H9 (cell line): ENCODE measurements at regions not wholly inside any gene's neighbourhood (a gene's known extent, or its start where the extent isn't known, plus 50 kb on each side); places are given as distances from the start of the nearest gene placed in this dataset.

Experiments used
- DNase-seq: peaks from one replicate; pipeline ENCODE4 v3.0.0-alpha.2; 2017
- H2AFZ ChIP-seq: one replicate; pipeline ENCODE4 v1.6.1; 2013; ENCODE audit warnings: mild to moderate bottlenecking, low read length, control low read depth, moderate library complexity
- H2AK5ac ChIP-seq: 2 replicates; pipeline ENCODE4 v1.6.1; 2013; ENCODE audit warnings: low read length, control low read depth, mixed read lengths; ENCODE audit not compliant: insufficient read length
- H2BK120ac ChIP-seq: one replicate; pipeline ENCODE4 v1.6.1; 2013; ENCODE audit warnings: low read depth, mild to moderate bottlenecking, low read length, control low read depth, inconsistent platforms; ENCODE audit not compliant: poor library complexity, severe bottlenecking
- H2BK12ac ChIP-seq: 2 replicates; pipeline ENCODE4 v1.6.1; 2013; ENCODE audit warnings: low read length, control low read depth, mixed read lengths, low read depth; ENCODE audit not compliant: insufficient read length
- H2BK15ac ChIP-seq: 2 replicates; pipeline ENCODE4 v1.6.1; 2013; ENCODE audit warnings: low read depth, low read length, control low read depth
- H2BK20ac ChIP-seq: one replicate; pipeline ENCODE4 v1.6.1; 2013; ENCODE audit warnings: low read depth, mild to moderate bottlenecking, low read length, control low read depth, inconsistent platforms; ENCODE audit not compliant: poor library complexity, severe bottlenecking
- H2BK5ac ChIP-seq: 2 replicates; pipeline ENCODE4 v1.6.1; 2013; ENCODE audit warnings: low read length, control low read depth, mixed read lengths; ENCODE audit not compliant: insufficient read length
- H3K14ac ChIP-seq: 2 replicates; pipeline ENCODE4 v1.6.1; 2013; ENCODE audit warnings: low read length, control low read depth; ENCODE audit not compliant: insufficient read depth
- H3K18ac ChIP-seq: 2 replicates; pipeline ENCODE4 v1.6.1; 2013; ENCODE audit warnings: low read depth, mild to moderate bottlenecking, mixed read lengths, low read length, control low read depth; ENCODE audit not compliant: insufficient read length
- H3K23ac ChIP-seq: 2 replicates; pipeline ENCODE4 v1.6.1; 2013; ENCODE audit warnings: low read length, control low read depth, mixed read lengths, low read depth; ENCODE audit not compliant: insufficient read length
- H3K23me2 ChIP-seq: 2 replicates; pipeline ENCODE4 v1.6.1; 2013; ENCODE audit warnings: low read depth, mild to moderate bottlenecking, mixed read lengths, low read length, control low read depth; ENCODE audit not compliant: insufficient read length, poor library complexity, severe bottlenecking
- H3K27ac ChIP-seq: 2 replicates; pipeline ENCODE4 v1.5.1; 2013; ENCODE audit warnings: low read length, control low read depth, mixed read lengths, low read depth; ENCODE audit not compliant: insufficient read length
- H3K27me3 ChIP-seq: 2 replicates; pipeline ENCODE4 v1.6.1; 2013; ENCODE audit warnings: low read length, control low read depth, inconsistent platforms; ENCODE audit not compliant: insufficient read depth
- H3K4ac ChIP-seq: 2 replicates; pipeline ENCODE4 v1.6.1; 2013; ENCODE audit warnings: low read depth, mild to moderate bottlenecking, control low read depth, inconsistent platforms, low read length, moderate library complexity
- H3K4me1 ChIP-seq: 2 replicates; pipeline ENCODE4 v1.6.1; 2013; ENCODE audit warnings: low read length, control low read depth, inconsistent platforms; ENCODE audit not compliant: insufficient read depth
- H3K4me2 ChIP-seq: 2 replicates; pipeline ENCODE4 v1.6.1; 2013; ENCODE audit warnings: low read length, control low read depth, mixed read lengths; ENCODE audit not compliant: insufficient read length, insufficient read depth
- H3K56ac ChIP-seq: 2 replicates; pipeline ENCODE4 v1.6.1; 2013; ENCODE audit warnings: low read depth, mild to moderate bottlenecking, mixed read lengths, low read length, control low read depth; ENCODE audit not compliant: insufficient read length
- H3K79me1 ChIP-seq: 2 replicates; pipeline ENCODE4 v1.6.1; 2013; ENCODE audit warnings: low read depth, mild to moderate bottlenecking, moderate library complexity, low read length, control low read depth, inconsistent platforms; ENCODE audit not compliant: insufficient read depth, poor library complexity, severe bottlenecking
- H3K79me2 ChIP-seq: 2 replicates; pipeline ENCODE4 v1.6.1; 2013; ENCODE audit warnings: low read length, control low read depth, inconsistent platforms; ENCODE audit not compliant: insufficient read depth
- H3K9ac ChIP-seq: 2 replicates; pipeline ENCODE4 v1.6.1; 2013; ENCODE audit warnings: low read length, control low read depth, mixed read lengths; ENCODE audit not compliant: insufficient read length; ENCODE audit errors: extremely low read depth
- H3K9me3 ChIP-seq: one replicate; pipeline ENCODE4 v1.6.1; 2013; ENCODE audit warnings: low read depth, low read length, inconsistent platforms; ENCODE audit not compliant: control insufficient read depth
- H3T11ph ChIP-seq: one replicate; pipeline ENCODE4 v1.6.1; 2013; ENCODE audit warnings: mild to moderate bottlenecking, low read length, control low read depth, inconsistent platforms
- H4K20me1 ChIP-seq: one replicate; pipeline ENCODE4 v1.6.1; 2013; ENCODE audit not compliant: control insufficient read depth, insufficient read length, insufficient read depth
- H4K5ac ChIP-seq: 2 replicates; pipeline ENCODE4 v1.6.1; 2013; ENCODE audit warnings: low read depth, mild to moderate bottlenecking, mixed read lengths, low read length, control low read depth; ENCODE audit not compliant: insufficient read length
- H4K8ac ChIP-seq: replicated peaks from 2 replicates; pipeline ENCODE4 v1.6.1; 2013; ENCODE audit warnings: low read length, control low read depth, mixed read lengths, low read depth; ENCODE audit not compliant: insufficient read length
- H4K91ac ChIP-seq: 2 replicates; pipeline ENCODE4 v1.6.1; 2013; ENCODE audit warnings: low read depth, mild to moderate bottlenecking, moderate library complexity, mixed read lengths, low read length, control low read depth; ENCODE audit not compliant: insufficient read length
- H3K27ac Mint-ChIP-seq, 3 experiments: 2 replicates in 2 of 3; 3 replicates in 1 of 3; pipeline ENCODE4 v1.8.0; 2020 to 2021; ENCODE audit warnings: mixed read lengths in 3 of 3, mild to moderate bottlenecking in 1 of 3, moderate library complexity in 1 of 3
- H3K27me3 Mint-ChIP-seq: 2 replicates; pipeline ENCODE4 v1.8.0; 2021; ENCODE audit warnings: low read depth, mild to moderate bottlenecking, moderate library complexity, mixed read lengths
- H3K36me3 Mint-ChIP-seq, 3 experiments: 2 replicates in 2 of 3; 3 replicates in 1 of 3; pipeline ENCODE4 v1.8.0; 2020 to 2021; ENCODE audit warnings: low read depth in 3 of 3, mixed read lengths in 3 of 3; ENCODE audit not compliant: insufficient read depth in 1 of 3
- H3K4me1 Mint-ChIP-seq, 2 experiments: 2 replicates each; pipeline ENCODE4 v1.8.0; 2020; ENCODE audit warnings: mixed read lengths in 2 of 2
- H3K4me3 Mint-ChIP-seq, 2 experiments: 2 replicates in 1 of 2; 3 replicates in 1 of 2; pipeline ENCODE4 v1.8.0; 2020 to 2021; ENCODE audit warnings: mild to moderate bottlenecking in 2 of 2, mixed read lengths in 2 of 2, moderate library complexity in 1 of 2
- H3K9me3 Mint-ChIP-seq, 2 experiments: 2 replicates in 1 of 2; 3 replicates in 1 of 2; pipeline ENCODE4 v1.8.0; 2020; ENCODE audit warnings: mild to moderate bottlenecking in 2 of 2, mixed read lengths in 2 of 2, moderate library complexity in 1 of 2
- CTCF ChIP-seq: fragments of 200-600 bp; sonication (generic); conservative IDR thresholded peaks from 3 replicates; pipeline ENCODE4 v1.8.0; 2021; ENCODE audit warnings: antibody characterized with exemption, mild to moderate bottlenecking
- WGBS: extraction: QIAGEN DNeasy Blood & Tissue Kit; methylation state at CpG from one replicate; pipeline ENCODE4 v1.1.7; 2013; ENCODE audit warnings: missing lambda C conversion rate, low lambda C conversion rate, mixed read lengths; ENCODE audit not compliant: insufficient read length; ENCODE audit errors: extremely low coverage; 5-methylcytosine and 5-hydroxymethylcytosine counted together

- H2BK20ac ChIP-seq, result no peak overlapping the region
- H2AK5ac ChIP-seq, result no peak overlapping the region
- H3K23me2 ChIP-seq, result no peaks in the 10 kb centered on the region
- no peak overlapping the region for H2BK120ac ChIP-seq
- no peak overlapping the region for H2BK15ac ChIP-seq
- H4K91ac ChIP-seq, result no peak overlapping the region
- no peak overlapping the region for H3K56ac ChIP-seq
- Mint-ChIP-seq H3K4me3 (no peak overlapping the region), H3K9me3 (no peaks in the 10 kb centered on the region), H3K36me3 (no peaks in the 10 kb centered on the region), H3K4me1 (no peaks in the 10 kb centered on the region), H3K27ac (no peak overlapping the region), H3K27me3 (no peaks in the 10 kb centered on the region)
- no CpG with 5 or more reads among the region's 1 CpG for WGBS
- no peaks in the 10 kb centered on the region for H3K4me1 ChIP-seq
- no peak overlapping the region for H4K8ac ChIP-seq
- no peak overlapping the region for H3K14ac ChIP-seq
- no peak for DNase-seq
- no peak overlapping the region for H3K18ac ChIP-seq
- H3K23ac ChIP-seq, result no peak overlapping the region
- no peaks in the 10 kb centered on the region for H3K79me1 ChIP-seq
- no peaks in the 10 kb centered on the region for H3K9me3 ChIP-seq
- no peak overlapping the region for H3K27ac ChIP-seq
- no peaks in the 10 kb centered on the region for H4K20me1 ChIP-seq
- no peaks in the 10 kb centered on the region for H3K27me3 ChIP-seq
- H2BK12ac ChIP-seq, result no peak overlapping the region
- no peak overlapping the region for H2BK5ac ChIP-seq
- H3K4ac ChIP-seq, result no peak overlapping the region
- no peaks in the 10 kb centered on the region for H3K79me2 ChIP-seq
- H4K5ac ChIP-seq, result no peak overlapping the region
- H3K4me2 ChIP-seq, result no peak overlapping the region
- H3K9ac ChIP-seq, result no peak overlapping the region
- no peak overlapping the region for H2AFZ ChIP-seq
- no peak overlapping the region for H3T11ph ChIP-seq
- TF ChIP-seq CTCF, result no peak
These were observed 723.1 kb upstream of the KIRREL3 start for GRCh38 chr11:127723714-127724113.
